Retinal pigment epithelial cell (primary cell): ENCODE measurements at regions not wholly inside any gene's neighbourhood (a gene's known extent, or its start where the extent isn't known, plus 50 kb on each side); places are given as distances from the start of the nearest gene placed in this dataset.
A peak's percentile ranks its signal among the peaks of the same experiment; 100 is the strongest.

Experiments
- DNase-seq: peaks from one replicate; pipeline ENCODE4 v3.0.0-alpha.2; 2010; ENCODE audit warnings: low read depth
- H3K4me3 ChIP-seq: 2 replicates; pipeline ENCODE4 v1.5.1; 2011; ENCODE audit warnings: mild to moderate bottlenecking, low read length, control low read depth, moderate library complexity
- CTCF ChIP-seq: conservative IDR thresholded peaks from 2 replicates; pipeline ENCODE4 v1.5.1; 2011; ENCODE audit warnings: low read depth, low read length, control low read depth, inconsistent platforms

GRCh38 chr15:97124790-97125189 is 794.3 kb downstream of the NR2F2 start:
- no peak for DNase-seq
- H3K4me3 ChIP-seq = no peak overlapping the region
- TF ChIP-seq CTCF = no peak

DNA sequence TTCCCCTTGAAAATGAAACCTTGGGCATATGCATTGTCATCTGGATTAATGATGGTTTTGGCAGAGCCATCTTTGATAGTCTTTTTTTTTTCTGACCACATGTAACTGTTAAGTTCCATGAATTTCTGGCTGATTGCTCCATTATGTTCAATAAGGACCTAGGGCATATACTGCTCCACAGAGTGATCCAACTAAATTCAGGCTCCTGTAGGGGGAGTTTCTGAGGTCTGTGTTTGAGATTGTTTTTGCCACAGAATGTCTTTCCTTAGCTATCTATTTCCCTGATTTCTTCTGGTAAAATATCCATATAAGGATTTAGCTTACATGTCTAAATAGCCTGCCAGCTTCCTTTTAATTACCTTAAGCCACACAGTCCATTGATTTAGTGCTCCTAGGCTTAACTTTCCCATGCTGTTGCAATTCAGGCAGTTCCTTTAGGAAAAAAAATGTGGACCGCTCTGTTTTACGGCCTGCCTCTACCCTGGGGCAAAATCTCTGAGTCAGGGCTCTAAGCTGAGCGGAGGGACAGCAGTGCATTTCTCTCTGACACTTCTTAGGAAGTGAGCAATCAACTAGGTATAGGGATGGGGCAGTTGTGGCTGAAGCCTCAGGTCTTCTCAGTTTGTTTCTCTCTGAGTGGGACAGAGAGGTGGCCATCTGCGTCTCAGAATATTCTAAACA is 796.2 kb downstream of the NR2F2 start:
- peak; percentile 51 for DNase-seq
- TF ChIP-seq CTCF = peak; percentile 39
- no peak overlapping the region for H3K4me3 ChIP-seq

GRCh38 chr15:97129674-97130073 is 799.2 kb downstream of the NR2F2 start:
- TF ChIP-seq CTCF = no peak
- H3K4me3 ChIP-seq = no peak overlapping the region
- DNase-seq = no peak

DNA sequence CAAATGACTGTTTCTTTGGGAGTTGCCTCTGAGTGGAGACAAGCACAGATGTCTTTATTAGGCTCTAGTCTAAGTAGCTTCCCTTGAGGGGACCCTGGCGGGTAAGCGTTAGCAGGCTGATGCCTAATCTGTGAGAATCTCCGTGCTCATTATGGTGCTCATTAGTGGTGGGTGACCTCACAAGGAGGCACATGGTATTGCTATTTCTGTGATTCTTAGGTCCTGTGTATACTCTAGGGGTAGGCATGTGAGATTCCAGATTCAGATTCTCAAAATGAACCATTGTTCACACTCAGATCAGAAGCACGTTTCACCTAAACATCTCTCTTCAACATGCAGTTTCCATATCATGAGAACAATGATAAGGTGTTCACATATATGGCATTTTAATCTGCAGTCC is 809.7 kb downstream of the NR2F2 start:
- no peak overlapping the region for H3K4me3 ChIP-seq
- peak; percentile 62 for DNase-seq
- no peak for TF ChIP-seq CTCF

- no peak for TF ChIP-seq CTCF
- no peak overlapping the region for H3K4me3 ChIP-seq
- peak; percentile 48 for DNase-seq
These were observed 810.9 kb downstream of the NR2F2 start for GRCh38 chr15:97141360-97141759.

DNA sequence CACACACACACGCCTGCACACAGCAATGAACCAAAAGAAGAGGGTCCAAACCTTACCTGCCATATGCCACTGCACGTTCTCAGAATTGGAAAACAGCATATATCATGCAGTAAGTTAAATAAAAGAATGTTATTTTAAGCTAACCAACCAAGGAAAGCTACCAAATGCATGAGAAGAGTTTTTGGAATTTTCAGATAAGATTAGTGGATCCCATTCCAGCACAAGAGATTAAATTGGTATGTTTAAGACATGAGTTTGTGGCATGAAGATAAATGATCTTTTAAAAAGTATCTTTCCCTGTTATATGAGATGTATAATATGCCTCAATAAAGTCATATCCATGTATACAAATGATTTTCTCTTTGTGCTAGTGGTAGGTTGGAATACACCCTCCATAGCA is 811.4 kb downstream of the NR2F2 start:
- H3K4me3 ChIP-seq = no peak overlapping the region
- no peak for DNase-seq
- no peak for TF ChIP-seq CTCF

GRCh38 chr15:97143592-97144376 is 813.3 kb downstream of the NR2F2 start:
- DNase-seq = no peak
- no peak overlapping the region for H3K4me3 ChIP-seq
- TF ChIP-seq CTCF = no peak
